Kidney (tissue), 13 donors: ENCODE measurements at regions not wholly inside any gene's neighbourhood (a gene's known extent, or its start where the extent isn't known, plus 50 kb on each side); places are given as distances from the start of the nearest gene placed in this dataset.

Experiments used
- DNase-seq, 5 donors: peaks; one replicate each; pipeline ENCODE4 v3.0.0-alpha.2; 2013 to 2020
- FAIRE-seq: peaks from 2 replicates; lab custom pipeline; 2012; peaks lifted over from hg19 to GRCh38; lab: Jason Lieb, UNC
- H3K27ac ChIP-seq, 2 donors: one replicate each; pipeline ENCODE4 v1.7.0; 2013; ENCODE audit warnings: low read depth in 2 of 2, low read length in 2 of 2, inconsistent platforms in 1 of 2
- H3K27me3 ChIP-seq: one replicate; pipeline ENCODE4 v1.7.1; 2013; ENCODE audit warnings: low read length, inconsistent platforms; ENCODE audit not compliant: control insufficient read depth, insufficient read depth
- H3K36me3 ChIP-seq, 3 donors: one replicate each; pipeline versions ENCODE4 v1.7.0 to v1.7.1; 2013; ENCODE audit warnings: low read length in 3 of 3, control low read depth in 1 of 3, inconsistent platforms in 1 of 3; ENCODE audit not compliant: insufficient read depth in 3 of 3, control insufficient read depth in 2 of 3
- H3K4me1 ChIP-seq, 3 donors: one replicate each; pipeline versions ENCODE4 v1.7.0 to v1.7.1; 2013; ENCODE audit warnings: low read length in 3 of 3, inconsistent platforms in 1 of 3, low read depth in 1 of 3; ENCODE audit not compliant: control insufficient read depth in 2 of 3, insufficient read depth in 2 of 3
- H3K4me3 ChIP-seq, 3 donors: one replicate each; pipeline versions ENCODE4 v1.7.0 to v1.8.1; 2013; ENCODE audit warnings: low read length in 3 of 3, control low read depth in 1 of 3, inconsistent platforms in 1 of 3
- H3K9ac ChIP-seq, 3 donors: one replicate each; pipeline versions ENCODE4 v1.7.0 to v1.7.1; 2013; ENCODE audit warnings: low read length in 3 of 3, control low read depth in 1 of 3, inconsistent platforms in 1 of 3
- H3K9me3 ChIP-seq, 3 donors: one replicate each; pipeline versions ENCODE4 v1.7.0 to v1.7.1; 2013; ENCODE audit warnings: low read length in 3 of 3, control low read depth in 1 of 3, inconsistent platforms in 1 of 3; ENCODE audit not compliant: control insufficient read depth in 2 of 3, insufficient read depth in 1 of 3
- CTCF ChIP-seq: IDR thresholded peaks from 3 replicates; pipeline ENCODE4 v1.5.1; 2012; ENCODE audit warnings: mild to moderate bottlenecking, moderate library complexity, borderline replicate concordance; ENCODE audit not compliant: insufficient read depth; ENCODE audit errors: extremely low read depth
- intact Hi-C: fragments of 100-400 bp; cut with DNase I; formaldehyde crosslinking; loops from one replicate; pipeline ENCODE4 v1.11.1; 2022
- donor health status: control.
- donor health status: control.
- donor health status: control.
- donor health status: control.
- donor health status: control.
- donor health status: DM: yes; HTN: yes; CAD: no.
- donor health status: Normal renal cell carcinoma (clear cell type).

- no peaks in the 10 kb centered on the region for H3K27me3 ChIP-seq
- H3K9me3 ChIP-seq, result no peaks in the 10 kb centered on the region
- no peaks in the 10 kb centered on the region for H3K36me3 ChIP-seq
- peak overlapping the region in 1 of 2 donors; percentile 25 for H3K27ac ChIP-seq
- no peak for TF ChIP-seq CTCF
- DNase-seq (peak in 2 of 5 donors; percentile 13 to 48), FAIRE-seq (no peak)
- no peak overlapping the region for H3K9ac ChIP-seq
- H3K4me3 ChIP-seq, result peak overlapping the region in 1 of 3 donors; percentile 1
- intact Hi-C loops, result no loop called here
- peaks cover 0 to 8% (median 2%) of the 10 kb centered on the region in 3 donors for H3K4me1 ChIP-seq
Measured at GRCh38 chr3:110654843-110655502, 416.6 kb upstream of the NECTIN3 start.

GRCh38 chr3:110656394-110657025, 415.1 kb upstream of the NECTIN3 start:
- FAIRE-seq (no peak), DNase-seq (peak in 1 of 5 donors; percentile 20)
- TF ChIP-seq CTCF, result no peak
- Histone ChIP-seq H3K36me3 (no peaks in the 10 kb centered on the region), H3K27me3 (no peaks in the 10 kb centered on the region), H3K4me3 (no peak overlapping the region), H3K9ac (no peak overlapping the region), H3K9me3 (no peaks in the 10 kb centered on the region), H3K27ac (no peak overlapping the region), H3K4me1 (peaks cover 0 to 8% (median 2%) of the 10 kb centered on the region in 3 donors)
- intact Hi-C loops, result no loop called here

GRCh38 chr3:110664148-110664547, 407.5 kb upstream of the NECTIN3 start:
- no peaks in the 10 kb centered on the region for H3K27me3 ChIP-seq
- no peaks in the 10 kb centered on the region for H3K9me3 ChIP-seq
- intact Hi-C loops, result no loop called here
- H3K36me3 ChIP-seq, result no peaks in the 10 kb centered on the region
- no peaks in the 10 kb centered on the region for H3K4me1 ChIP-seq
- no peak for FAIRE-seq
- DNase-seq, result no peak
- H3K4me3 ChIP-seq, result no peak overlapping the region
- TF ChIP-seq CTCF, result no peak
- no peak overlapping the region for H3K9ac ChIP-seq
- H3K27ac ChIP-seq, result no peak overlapping the region
